Ovary (tissue), 3 donors: ENCODE measurements at regions not wholly inside any gene's neighbourhood (a gene's known extent, or its start where the extent isn't known, plus 50 kb on each side); places are given as distances from the start of the nearest gene placed in this dataset.

ENCODE experiments used
- CTCF ChIP-seq, 3 donors: fragments of 450-650 bp in 2 of 3; fragments of 200-600 bp in 1 of 3; IDR thresholded peaks; one replicate each; pipeline versions ENCODE4 v1.5.1 to v1.8.0; 2016 to 2022; ENCODE audit warnings: antibody characterized with exemption in 3 of 3, mild to moderate bottlenecking in 1 of 3
- EP300 ChIP-seq: sonication (generic); formaldehyde crosslinking; IDR thresholded peaks from one replicate; pipeline ENCODE4 v1.6.1; 2017; ENCODE audit warnings: antibody characterized with exemption
- POLR2A ChIP-seq: fragments of 450-650 bp; IDR thresholded peaks from one replicate; pipeline ENCODE4 v1.6.1; 2017; ENCODE audit warnings: antibody characterized with exemption, mild to moderate bottlenecking, moderate library complexity
- donor health status: DM: no; HTN: no; CAD: no.

DNA sequence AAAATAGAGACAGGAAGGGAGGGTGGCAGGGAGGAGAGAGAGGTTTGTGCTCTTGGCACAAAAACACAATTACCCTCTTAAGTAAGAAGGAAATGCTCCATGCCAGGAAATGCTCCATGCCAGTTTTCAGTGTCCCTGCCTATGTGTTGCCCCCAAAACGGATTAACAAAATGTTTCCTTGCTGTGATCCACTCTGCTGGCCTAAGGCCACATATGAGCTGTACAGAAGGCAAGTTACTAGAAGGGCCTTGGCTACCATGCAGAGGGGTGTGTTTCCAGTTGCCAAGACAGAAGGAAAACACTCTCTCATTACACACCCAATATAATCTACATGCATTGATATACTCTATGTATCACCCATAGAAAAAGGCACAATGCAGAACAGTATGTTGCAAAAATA, 98.2 kb upstream of the PTPRG start:
- TF ChIP-seq CTCF (IDR thresholded peaks at IDR 0.05) (no peak), POLR2A (no peak), EP300 (no peak)
